GM23338 (cell line): ENCODE measurements at regions not wholly inside any gene's neighbourhood (a gene's known extent, or its start where the extent isn't known, plus 50 kb on each side); places are given as distances from the start of the nearest gene placed in this dataset.

Experiments
- CREB1 ChIP-seq: fragments of 250-450 bp; sonication (Bioruptor Pico); IDR thresholded peaks from 2 replicates; pipeline ENCODE4 v1.5.0; 2020; ENCODE audit warnings: low read depth, mild to moderate bottlenecking, moderate library complexity
- CTCF ChIP-seq, 2 experiments: fragments of 200-600 bp in 1 of 2; sonication (generic) in 1 of 2; conservative IDR thresholded peaks; 2 replicates each; pipeline versions ENCODE4 v1.5.1 to v1.6.1; 2016 to 2017; ENCODE audit warnings: antibody characterized with exemption in 2 of 2, low read depth in 2 of 2, mild to moderate bottlenecking in 2 of 2, moderate library complexity in 1 of 2
- EZH2 ChIP-seq: fragments of 200-600 bp; sonication (generic); IDR thresholded peaks from one replicate; pipeline ENCODE4 v1.8.0; 2017; ENCODE audit warnings: antibody characterized with exemption, mild to moderate bottlenecking, low read depth; ENCODE audit not compliant: unreplicated experiment
- EZH2phosphoT487 ChIP-seq: fragments of 200-600 bp; sonication (generic); IDR thresholded peaks from one replicate; pipeline ENCODE4 v1.8.1; 2018; ENCODE audit warnings: antibody characterized with exemption; ENCODE audit not compliant: unreplicated experiment
- JUNB ChIP-seq: IDR thresholded peaks from one replicate; pipeline ENCODE4 v1.6.1; 2016; ENCODE audit warnings: antibody characterized with exemption; ENCODE audit not compliant: unreplicated experiment
- POLR2AphosphoS5 ChIP-seq: IDR thresholded peaks from 2 replicates; pipeline ENCODE4 v1.6.1; 2016; ENCODE audit warnings: antibody characterized with exemption, low read depth
- STAT1 ChIP-seq: IDR thresholded peaks from one replicate; pipeline ENCODE4 v1.6.1; 2016; ENCODE audit warnings: antibody characterized with exemption; ENCODE audit not compliant: unreplicated experiment
- TF ChIP-seq, protein P1 (sequence below): IDR thresholded peaks from one replicate; pipeline ENCODE4 v1.6.1; 2018; ENCODE audit warnings: antibody characterized with exemption; ENCODE audit not compliant: unreplicated experiment

- no peak for TF ChIP-seq POLR2AphosphoS5
- TF ChIP-seq CTCF (conservative IDR thresholded peaks at IDR 0.05; ENCODE audit: low read depth in 2 of 2): no peak
- TF ChIP-seq STAT1: no peak
- TF ChIP-seq, protein P1, sequence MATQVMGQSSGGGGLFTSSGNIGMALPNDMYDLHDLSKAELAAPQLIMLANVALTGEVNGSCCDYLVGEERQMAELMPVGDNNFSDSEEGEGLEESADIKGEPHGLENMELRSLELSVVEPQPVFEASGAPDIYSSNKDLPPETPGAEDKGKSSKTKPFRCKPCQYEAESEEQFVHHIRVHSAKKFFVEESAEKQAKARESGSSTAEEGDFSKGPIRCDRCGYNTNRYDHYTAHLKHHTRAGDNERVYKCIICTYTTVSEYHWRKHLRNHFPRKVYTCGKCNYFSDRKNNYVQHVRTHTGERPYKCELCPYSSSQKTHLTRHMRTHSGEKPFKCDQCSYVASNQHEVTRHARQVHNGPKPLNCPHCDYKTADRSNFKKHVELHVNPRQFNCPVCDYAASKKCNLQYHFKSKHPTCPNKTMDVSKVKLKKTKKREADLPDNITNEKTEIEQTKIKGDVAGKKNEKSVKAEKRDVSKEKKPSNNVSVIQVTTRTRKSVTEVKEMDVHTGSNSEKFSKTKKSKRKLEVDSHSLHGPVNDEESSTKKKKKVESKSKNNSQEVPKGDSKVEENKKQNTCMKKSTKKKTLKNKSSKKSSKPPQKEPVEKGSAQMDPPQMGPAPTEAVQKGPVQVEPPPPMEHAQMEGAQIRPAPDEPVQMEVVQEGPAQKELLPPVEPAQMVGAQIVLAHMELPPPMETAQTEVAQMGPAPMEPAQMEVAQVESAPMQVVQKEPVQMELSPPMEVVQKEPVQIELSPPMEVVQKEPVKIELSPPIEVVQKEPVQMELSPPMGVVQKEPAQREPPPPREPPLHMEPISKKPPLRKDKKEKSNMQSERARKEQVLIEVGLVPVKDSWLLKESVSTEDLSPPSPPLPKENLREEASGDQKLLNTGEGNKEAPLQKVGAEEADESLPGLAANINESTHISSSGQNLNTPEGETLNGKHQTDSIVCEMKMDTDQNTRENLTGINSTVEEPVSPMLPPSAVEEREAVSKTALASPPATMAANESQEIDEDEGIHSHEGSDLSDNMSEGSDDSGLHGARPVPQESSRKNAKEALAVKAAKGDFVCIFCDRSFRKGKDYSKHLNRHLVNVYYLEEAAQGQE: no peak
- no peak for TF ChIP-seq JUNB
- no peak for TF ChIP-seq EZH2
- no peak for TF ChIP-seq EZH2phosphoT487
- no peak for TF ChIP-seq CREB1 (CRISPR knock-in tag)
Observed at GRCh38 chr11:122317305-122317704, 201.3 kb upstream of the BLID start.
